ENCODE measurements at regions not wholly inside any gene's neighbourhood (a gene's known extent, or its start where the extent isn't known, plus 50 kb on each side); places are given as distances from the start of the nearest gene placed in this dataset.
A peak's percentile ranks its signal among the peaks of the same experiment; 100 is the strongest.

- Histone ChIP-seq H3K36me3 (ENCODE audit: control insufficient read depth in 4 of 4, insufficient read depth in 4 of 4, low read length in 4 of 4) (no peaks in the 10 kb centered on the region), H3K27ac (ENCODE audit: low read depth in 1 of 2, low read length in 1 of 2) (no peak overlapping the region), H3K9ac (ENCODE audit: insufficient read depth in 1 of 2, low read length in 2 of 2) (no peak overlapping the region), H3K4me1 (ENCODE audit: control insufficient read depth in 5 of 5, insufficient read depth in 5 of 5, low read length in 5 of 5) (peaks cover 0 to 4% (median 0%) of the 10 kb centered on the region in 5 donors), H3K9me3 (ENCODE audit: control insufficient read depth in 4 of 4, insufficient read depth in 3 of 4, low read length in 3 of 4) (peaks cover 0 to 4% (median 0%) of the 10 kb centered on the region in 4 donors), H3K4me3 (no peak overlapping the region), H3K27me3 (ENCODE audit: control insufficient read depth in 3 of 3, insufficient read depth in 3 of 3, low read length in 2 of 3) (no peaks in the 10 kb centered on the region)
- no peak for TF ChIP-seq CTCF (IDR thresholded peaks at IDR 0.05; ENCODE audit: control extremely low read depth, extremely low read depth)
- no peak for ATAC-seq (ENCODE audit: insufficient read depth, low FRiP score)
- DNase-seq: no peak
- 95 to 98% methylated on average over 1 of the region's 1 CpG for WGBS, 2 donors
Measured at GRCh38 chr3:40845447-40845846, 320.7 kb downstream of the ZNF621 start.

GRCh38 chr3:40845916-40846315 is 321.2 kb downstream of the ZNF621 start:
- DNase-seq (no peak), ATAC-seq (ENCODE audit: insufficient read depth, low FRiP score) (no peak)
- Histone ChIP-seq H3K27me3 (ENCODE audit: control insufficient read depth in 3 of 3, insufficient read depth in 3 of 3, low read length in 2 of 3) (no peaks in the 10 kb centered on the region), H3K27ac (ENCODE audit: low read depth in 1 of 2, low read length in 1 of 2) (no peak overlapping the region), H3K9me3 (ENCODE audit: control insufficient read depth in 4 of 4, insufficient read depth in 3 of 4, low read length in 3 of 4) (peaks cover 0 to 4% (median 0%) of the 10 kb centered on the region in 4 donors), H3K4me1 (ENCODE audit: control insufficient read depth in 5 of 5, insufficient read depth in 5 of 5, low read length in 5 of 5) (peaks cover 0 to 4% (median 0%) of the 10 kb centered on the region in 5 donors), H3K36me3 (ENCODE audit: control insufficient read depth in 4 of 4, insufficient read depth in 4 of 4, low read length in 4 of 4) (no peaks in the 10 kb centered on the region), H3K9ac (ENCODE audit: insufficient read depth in 1 of 2, low read length in 2 of 2) (no peak overlapping the region), H3K4me3 (no peak overlapping the region)
- WGBS, 2 donors: 25 to 44% methylated on average over 1 of the region's 1 CpG
- TF ChIP-seq CTCF (IDR thresholded peaks at IDR 0.05; ENCODE audit: control extremely low read depth, extremely low read depth): no peak

DNA sequence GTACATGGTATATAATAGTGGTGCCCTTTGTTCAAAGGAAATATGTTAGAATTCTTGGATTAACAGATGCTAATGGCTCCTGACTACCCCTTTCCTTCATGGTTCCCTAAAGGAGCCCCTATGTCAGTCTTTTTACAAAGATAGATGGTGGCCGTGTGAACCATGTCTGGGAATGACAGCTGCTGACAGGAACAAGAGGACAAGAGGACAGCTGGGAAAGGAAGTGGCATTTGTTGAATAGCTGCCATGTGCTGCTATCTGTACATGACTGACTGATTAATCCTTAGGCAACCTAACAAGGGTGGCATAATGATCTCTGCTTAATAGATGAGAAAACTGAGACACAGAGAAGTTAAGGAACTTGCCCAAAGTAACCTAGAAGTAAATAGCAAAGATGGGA is 321.7 kb downstream of the ZNF621 start:
- Histone ChIP-seq H3K4me3 (no peak overlapping the region), H3K27me3 (ENCODE audit: control insufficient read depth in 3 of 3, insufficient read depth in 3 of 3, low read length in 2 of 3) (no peaks in the 10 kb centered on the region), H3K4me1 (ENCODE audit: control insufficient read depth in 5 of 5, insufficient read depth in 5 of 5, low read length in 5 of 5) (peaks cover 0 to 4% (median 0%) of the 10 kb centered on the region in 5 donors), H3K36me3 (ENCODE audit: control insufficient read depth in 4 of 4, insufficient read depth in 4 of 4, low read length in 4 of 4) (no peaks in the 10 kb centered on the region), H3K9ac (ENCODE audit: insufficient read depth in 1 of 2, low read length in 2 of 2) (no peak overlapping the region), H3K9me3 (ENCODE audit: control insufficient read depth in 4 of 4, insufficient read depth in 3 of 4, low read length in 3 of 4) (peaks cover 0 to 4% (median 0%) of the 10 kb centered on the region in 4 donors), H3K27ac (ENCODE audit: low read depth in 1 of 2, low read length in 1 of 2) (no peak overlapping the region)
- ATAC-seq (ENCODE audit: insufficient read depth, low FRiP score): no peak
- TF ChIP-seq CTCF (IDR thresholded peaks at IDR 0.05; ENCODE audit: control extremely low read depth, extremely low read depth): no peak
- 80 to 85% methylated on average over 1 of the region's 1 CpG for WGBS, 2 donors
- no peak for DNase-seq

GRCh38 chr3:40847551-40847992 is 322.8 kb downstream of the ZNF621 start:
- peak; percentile 15 to 29 (median 17) for DNase-seq
- Histone ChIP-seq H3K27me3 (ENCODE audit: control insufficient read depth in 3 of 3, insufficient read depth in 3 of 3, low read length in 2 of 3) (no peaks in the 10 kb centered on the region), H3K27ac (ENCODE audit: low read depth in 1 of 2, low read length in 1 of 2) (no peak overlapping the region), H3K4me1 (ENCODE audit: control insufficient read depth in 5 of 5, insufficient read depth in 5 of 5, low read length in 5 of 5) (peaks cover 0 to 4% (median 0%) of the 10 kb centered on the region in 5 donors), H3K9me3 (ENCODE audit: control insufficient read depth in 4 of 4, insufficient read depth in 3 of 4, low read length in 3 of 4) (peaks cover 0 to 4% (median 0%) of the 10 kb centered on the region in 4 donors), H3K36me3 (ENCODE audit: control insufficient read depth in 4 of 4, insufficient read depth in 4 of 4, low read length in 4 of 4) (no peaks in the 10 kb centered on the region), H3K9ac (ENCODE audit: insufficient read depth in 1 of 2, low read length in 2 of 2) (no peak overlapping the region), H3K4me3 (no peak overlapping the region)
- 71 to 80% methylated on average over 6 of the region's 6 CpGs for WGBS, 2 donors
- TF ChIP-seq CTCF (IDR thresholded peaks at IDR 0.05; ENCODE audit: control extremely low read depth, extremely low read depth): no peak
- no peak for ATAC-seq (ENCODE audit: insufficient read depth, low FRiP score)

Data from lung (tissue), 11 donors.